ENCODE measurements at regions not wholly inside any gene's neighbourhood (a gene's known extent, or its start where the extent isn't known, plus 50 kb on each side); places are given as distances from the start of the nearest gene placed in this dataset.

DNA sequence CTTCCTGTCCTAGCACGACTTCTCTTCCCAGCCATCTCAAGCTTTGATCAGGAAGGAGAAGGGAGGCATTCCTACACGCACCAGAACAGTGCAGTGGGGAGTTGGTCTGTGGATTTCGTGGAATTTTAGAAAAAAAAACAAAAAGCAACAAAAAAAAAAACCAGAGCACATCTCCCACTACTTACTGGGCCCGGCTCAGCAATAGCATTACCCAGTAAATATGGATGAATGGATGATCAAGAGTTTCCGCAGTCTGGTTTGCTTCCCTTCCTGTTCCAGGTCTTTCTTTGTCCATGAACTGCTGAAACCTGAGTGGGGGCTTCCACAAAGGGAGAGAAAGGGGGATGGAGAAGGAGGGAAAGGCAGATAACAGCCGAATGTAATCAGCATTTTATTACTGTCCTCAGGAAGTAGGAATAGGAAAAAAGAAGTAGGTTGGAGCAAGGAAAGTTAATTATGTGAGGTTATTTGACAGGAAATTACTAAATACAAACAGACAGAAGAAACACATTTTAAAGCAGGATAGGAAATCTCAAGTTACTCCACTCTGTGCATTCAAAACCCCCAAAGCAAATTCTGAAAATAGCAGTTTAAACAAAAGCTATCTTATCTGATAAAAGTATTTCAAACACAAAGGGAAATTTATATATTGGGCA lies 349.0 kb downstream of the PRL start:
- TF ChIP-seq, protein P1, sequence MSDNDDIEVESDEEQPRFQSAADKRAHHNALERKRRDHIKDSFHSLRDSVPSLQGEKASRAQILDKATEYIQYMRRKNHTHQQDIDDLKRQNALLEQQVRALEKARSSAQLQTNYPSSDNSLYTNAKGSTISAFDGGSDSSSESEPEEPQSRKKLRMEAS (IDR thresholded peaks at IDR 0.05): no peak
- no peak for TF ChIP-seq POLR2A (IDR thresholded peaks at IDR 0.05; ENCODE audit: low read length)
- TF ChIP-seq, protein P2, sequence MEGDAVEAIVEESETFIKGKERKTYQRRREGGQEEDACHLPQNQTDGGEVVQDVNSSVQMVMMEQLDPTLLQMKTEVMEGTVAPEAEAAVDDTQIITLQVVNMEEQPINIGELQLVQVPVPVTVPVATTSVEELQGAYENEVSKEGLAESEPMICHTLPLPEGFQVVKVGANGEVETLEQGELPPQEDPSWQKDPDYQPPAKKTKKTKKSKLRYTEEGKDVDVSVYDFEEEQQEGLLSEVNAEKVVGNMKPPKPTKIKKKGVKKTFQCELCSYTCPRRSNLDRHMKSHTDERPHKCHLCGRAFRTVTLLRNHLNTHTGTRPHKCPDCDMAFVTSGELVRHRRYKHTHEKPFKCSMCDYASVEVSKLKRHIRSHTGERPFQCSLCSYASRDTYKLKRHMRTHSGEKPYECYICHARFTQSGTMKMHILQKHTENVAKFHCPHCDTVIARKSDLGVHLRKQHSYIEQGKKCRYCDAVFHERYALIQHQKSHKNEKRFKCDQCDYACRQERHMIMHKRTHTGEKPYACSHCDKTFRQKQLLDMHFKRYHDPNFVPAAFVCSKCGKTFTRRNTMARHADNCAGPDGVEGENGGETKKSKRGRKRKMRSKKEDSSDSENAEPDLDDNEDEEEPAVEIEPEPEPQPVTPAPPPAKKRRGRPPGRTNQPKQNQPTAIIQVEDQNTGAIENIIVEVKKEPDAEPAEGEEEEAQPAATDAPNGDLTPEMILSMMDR (IDR thresholded peaks at IDR 0.05): no peak
- no peak for TF ChIP-seq NFE2L2 (conservative IDR thresholded peaks at IDR 0.05; ENCODE audit: low read length)

All from A549 (cell line).